ENCODE measurements at regions not wholly inside any gene's neighbourhood (a gene's known extent, or its start where the extent isn't known, plus 50 kb on each side); places are given as distances from the start of the nearest gene placed in this dataset.

DNA sequence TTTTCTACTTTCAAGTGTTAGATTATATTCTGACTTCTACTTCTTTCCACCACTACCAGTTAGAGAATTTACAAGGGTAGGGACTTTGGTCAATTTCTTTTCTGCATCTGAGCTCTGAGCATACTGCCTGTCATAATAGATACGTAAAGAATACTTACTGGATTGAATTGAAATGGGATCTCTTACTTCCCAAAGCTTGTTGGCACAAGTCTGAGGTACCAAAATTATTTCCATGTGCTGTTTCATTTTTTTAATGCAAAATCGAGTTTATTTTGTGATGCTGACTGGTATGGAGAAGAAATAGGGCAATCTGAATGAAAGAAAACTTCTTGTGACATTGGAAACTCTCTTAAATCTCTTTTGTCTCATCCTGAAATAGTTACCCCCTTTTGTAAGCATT, 428.9 kb downstream of the SPATA31D1 start:
- in situ Hi-C loops (cut with MboI; ENCODE audit: low pct_unique_long_range_greater_than_20kb, low sequenced_read_pairs, unreplicated experiment) = no loop called here
- TF ChIP-seq, protein P1, sequence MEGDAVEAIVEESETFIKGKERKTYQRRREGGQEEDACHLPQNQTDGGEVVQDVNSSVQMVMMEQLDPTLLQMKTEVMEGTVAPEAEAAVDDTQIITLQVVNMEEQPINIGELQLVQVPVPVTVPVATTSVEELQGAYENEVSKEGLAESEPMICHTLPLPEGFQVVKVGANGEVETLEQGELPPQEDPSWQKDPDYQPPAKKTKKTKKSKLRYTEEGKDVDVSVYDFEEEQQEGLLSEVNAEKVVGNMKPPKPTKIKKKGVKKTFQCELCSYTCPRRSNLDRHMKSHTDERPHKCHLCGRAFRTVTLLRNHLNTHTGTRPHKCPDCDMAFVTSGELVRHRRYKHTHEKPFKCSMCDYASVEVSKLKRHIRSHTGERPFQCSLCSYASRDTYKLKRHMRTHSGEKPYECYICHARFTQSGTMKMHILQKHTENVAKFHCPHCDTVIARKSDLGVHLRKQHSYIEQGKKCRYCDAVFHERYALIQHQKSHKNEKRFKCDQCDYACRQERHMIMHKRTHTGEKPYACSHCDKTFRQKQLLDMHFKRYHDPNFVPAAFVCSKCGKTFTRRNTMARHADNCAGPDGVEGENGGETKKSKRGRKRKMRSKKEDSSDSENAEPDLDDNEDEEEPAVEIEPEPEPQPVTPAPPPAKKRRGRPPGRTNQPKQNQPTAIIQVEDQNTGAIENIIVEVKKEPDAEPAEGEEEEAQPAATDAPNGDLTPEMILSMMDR (IDR thresholded peaks at IDR 0.05; ENCODE audit: extremely low read depth, insufficient read depth, missing control alignments) = no peak
- no peak for DNase-seq (ENCODE audit: low spot score)

DNA sequence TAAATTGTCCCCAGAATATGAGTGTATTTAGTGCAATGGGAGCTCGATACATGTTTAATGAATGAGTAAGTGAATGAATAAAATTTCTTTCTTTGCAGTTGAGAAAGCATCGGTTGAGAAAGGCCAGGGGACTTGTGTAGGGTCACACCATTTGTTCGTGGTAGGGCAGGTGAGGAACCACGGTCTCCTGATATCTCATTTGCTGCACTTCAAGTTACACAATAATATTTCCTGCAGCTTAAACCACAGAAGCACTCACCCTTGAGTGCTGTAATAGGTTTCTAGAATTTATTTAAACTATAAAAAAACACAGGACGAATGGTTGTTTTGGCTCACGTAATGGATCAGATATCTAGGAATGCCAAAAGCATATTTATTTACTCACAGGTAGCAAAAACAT, 429.8 kb downstream of the SPATA31D1 start:
- in situ Hi-C loops (cut with MboI; ENCODE audit: low pct_unique_long_range_greater_than_20kb, low sequenced_read_pairs, unreplicated experiment) = no loop called here
- no peak for DNase-seq (ENCODE audit: low spot score)
- TF ChIP-seq, protein P1 (IDR thresholded peaks at IDR 0.05; ENCODE audit: extremely low read depth, insufficient read depth, missing control alignments) = no peak

DNA sequence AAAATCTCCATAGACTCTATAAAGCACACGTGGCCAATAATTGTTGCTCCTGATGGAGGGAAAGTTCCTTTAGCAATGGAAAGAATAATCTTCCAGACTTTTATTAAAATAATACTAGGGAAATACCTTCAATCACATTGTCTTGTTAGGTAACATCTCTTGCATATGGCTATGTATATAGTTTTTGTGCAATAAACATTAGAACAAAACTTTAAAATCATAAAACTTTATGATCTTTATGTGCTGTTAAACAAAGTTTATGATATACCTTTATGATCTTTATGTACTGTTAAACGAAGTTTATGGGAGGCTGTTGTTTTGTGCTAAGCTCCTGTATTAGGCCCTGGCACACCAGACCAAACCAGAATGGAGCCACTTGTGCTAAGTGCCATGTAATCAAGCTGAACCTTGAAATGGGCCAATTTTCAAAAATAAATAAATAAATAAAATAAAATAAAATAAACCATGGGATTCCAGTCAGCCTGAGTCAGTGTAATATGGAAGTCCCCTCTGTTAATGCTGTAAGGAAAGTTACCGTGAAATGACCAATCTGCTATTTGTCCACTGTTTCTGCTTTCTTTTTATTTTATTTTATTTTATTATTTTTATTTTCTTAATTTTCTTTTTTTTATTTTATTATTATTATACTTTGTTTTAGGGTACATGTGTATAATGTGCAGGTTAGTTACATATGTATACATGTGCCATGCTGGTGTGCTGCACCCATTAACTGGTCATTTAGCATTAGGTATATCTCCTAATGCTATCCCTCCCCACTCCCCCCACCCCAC, 431.3 kb downstream of the SPATA31D1 start:
- in situ Hi-C loops (cut with MboI; ENCODE audit: low pct_unique_long_range_greater_than_20kb, low sequenced_read_pairs, unreplicated experiment) = no loop called here
- DNase-seq (ENCODE audit: low spot score) = no peak
- TF ChIP-seq, protein P1 (IDR thresholded peaks at IDR 0.05; ENCODE audit: extremely low read depth, insufficient read depth, missing control alignments) = no peak

DNA sequence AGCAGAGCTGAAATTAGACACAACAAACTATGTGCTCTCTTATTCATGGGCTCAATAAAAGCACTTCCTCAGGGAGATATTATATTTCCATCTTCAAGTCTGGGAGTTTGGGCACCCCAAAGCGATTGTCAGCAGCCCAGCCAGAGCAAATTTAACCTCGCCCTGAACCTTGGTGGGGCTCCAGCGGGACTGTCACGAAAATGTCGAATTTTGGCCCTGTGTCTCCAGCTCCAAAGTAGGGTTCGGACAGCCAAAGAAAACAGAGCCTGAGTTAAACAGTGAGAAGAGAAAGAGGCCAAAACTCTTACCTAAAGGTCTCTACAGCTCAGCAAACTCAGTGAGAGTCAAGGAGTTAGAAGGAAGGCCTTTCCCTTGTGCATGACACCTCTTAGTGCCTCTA, 432.9 kb downstream of the SPATA31D1 start:
- TF ChIP-seq, protein P1 (IDR thresholded peaks at IDR 0.05; ENCODE audit: extremely low read depth, insufficient read depth, missing control alignments) = no peak
- in situ Hi-C loops (cut with MboI; ENCODE audit: low pct_unique_long_range_greater_than_20kb, low sequenced_read_pairs, unreplicated experiment) = no loop called here
- DNase-seq (ENCODE audit: low spot score) = no peak

DNA sequence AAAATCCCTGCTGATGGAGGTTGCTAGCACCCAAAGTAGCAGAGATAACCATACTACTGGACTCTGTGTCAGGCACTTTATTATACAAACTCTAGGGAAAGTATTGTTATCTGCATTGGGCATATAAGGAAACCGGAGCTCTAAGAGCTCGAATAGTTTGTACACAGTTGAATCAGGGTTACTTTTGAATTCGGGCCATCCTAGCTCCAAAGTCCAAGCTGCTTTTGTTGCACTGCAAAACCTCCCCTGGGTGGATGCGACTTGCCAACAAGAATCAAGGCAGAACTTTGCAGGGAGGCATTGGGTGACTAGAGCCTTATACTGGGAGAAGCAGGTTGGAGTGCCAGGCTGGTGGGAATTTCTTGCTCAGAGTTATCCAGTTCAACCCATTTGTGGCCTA, 435.1 kb downstream of the SPATA31D1 start:
- in situ Hi-C loops (cut with MboI; ENCODE audit: low pct_unique_long_range_greater_than_20kb, low sequenced_read_pairs, unreplicated experiment) = no loop called here
- DNase-seq (ENCODE audit: low spot score) = no peak
- TF ChIP-seq, protein P1 (IDR thresholded peaks at IDR 0.05; ENCODE audit: extremely low read depth, insufficient read depth, missing control alignments) = no peak

DNA sequence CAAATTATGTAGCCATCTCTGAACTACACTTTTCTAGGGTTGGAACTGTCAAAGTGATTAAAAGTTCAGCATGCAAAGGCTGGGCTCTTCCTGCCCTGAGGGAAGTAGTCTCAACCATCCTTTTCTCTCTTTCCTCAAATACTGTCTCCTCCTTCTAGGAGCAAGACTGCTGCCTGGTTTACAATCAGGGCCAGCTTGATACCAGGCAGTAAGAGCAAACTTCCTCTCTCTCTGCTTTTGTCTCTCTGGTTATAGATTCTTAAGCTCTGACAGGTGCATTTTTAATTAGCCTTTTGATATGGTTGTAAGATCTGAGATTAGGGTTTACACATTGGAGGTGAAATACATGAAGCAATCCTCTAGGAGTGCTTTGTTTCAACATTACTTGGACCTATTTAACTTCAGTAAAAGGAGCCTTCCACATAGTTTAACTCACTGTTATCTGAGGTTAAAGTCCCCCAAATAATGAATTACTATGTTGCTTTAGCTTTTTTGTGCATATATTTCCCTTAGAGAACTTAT, 436.1 kb downstream of the SPATA31D1 start:
- in situ Hi-C loops (cut with MboI; ENCODE audit: low pct_unique_long_range_greater_than_20kb, low sequenced_read_pairs, unreplicated experiment) = no loop called here
- TF ChIP-seq, protein P1 (IDR thresholded peaks at IDR 0.05; ENCODE audit: extremely low read depth, insufficient read depth, missing control alignments) = no peak
- DNase-seq (ENCODE audit: low spot score) = no peak

Measured in GM13977 (cell line).